Liver (tissue), 8 donors: ENCODE measurements at regions not wholly inside any gene's neighbourhood (a gene's known extent, or its start where the extent isn't known, plus 50 kb on each side); places are given as distances from the start of the nearest gene placed in this dataset.

ENCODE experiments used
- DNase-seq: peaks from one replicate; pipeline ENCODE4 v3.0.0-alpha.2; 2017; ENCODE audit warnings: low spot score
- H3K27ac ChIP-seq, 2 donors: one replicate each; pipeline ENCODE4 v1.7.0; 2013; ENCODE audit warnings: inconsistent platforms in 2 of 2, low read length in 2 of 2, control low read depth in 1 of 2, low read depth in 1 of 2, mild to moderate bottlenecking in 1 of 2
- H3K27me3 ChIP-seq, 4 donors: one replicate each; pipeline versions ENCODE4 v1.6.1 to v1.7.0; 2013; ENCODE audit warnings: low read length in 3 of 4, inconsistent platforms in 1 of 4, mild to moderate bottlenecking in 1 of 4, moderate library complexity in 1 of 4; ENCODE audit not compliant: control insufficient read depth in 4 of 4, insufficient read depth in 4 of 4
- H3K36me3 ChIP-seq, 4 donors: one replicate each; pipeline versions ENCODE4 v1.6.1 to v1.7.0; 2013; ENCODE audit warnings: low read length in 3 of 4, mild to moderate bottlenecking in 3 of 4, low read depth in 1 of 4, moderate library complexity in 1 of 4; ENCODE audit not compliant: control insufficient read depth in 4 of 4, insufficient read depth in 3 of 4
- H3K4me1 ChIP-seq, 4 donors: one replicate each; pipeline versions ENCODE4 v1.6.1 to v1.7.0; 2013; ENCODE audit warnings: low read length in 3 of 4, mild to moderate bottlenecking in 3 of 4, moderate library complexity in 1 of 4; ENCODE audit not compliant: control insufficient read depth in 4 of 4, insufficient read depth in 4 of 4
- H3K4me3 ChIP-seq, 3 donors: one replicate each; pipeline versions ENCODE4 v1.6.1 to v1.7.0; 2013; ENCODE audit warnings: low read length in 3 of 3, control low read depth in 1 of 3, low read depth in 1 of 3, mild to moderate bottlenecking in 1 of 3
- H3K9ac ChIP-seq, 2 donors: one replicate each; pipeline ENCODE4 v1.7.0; 2013; ENCODE audit warnings: low read length in 2 of 2, mild to moderate bottlenecking in 2 of 2, moderate library complexity in 2 of 2, control low read depth in 1 of 2, low read depth in 1 of 2
- H3K9me3 ChIP-seq, 4 donors: one replicate each; pipeline versions ENCODE4 v1.6.1 to v1.7.0; 2013; ENCODE audit warnings: low read length in 3 of 4; ENCODE audit not compliant: control insufficient read depth in 4 of 4
- ATF3 ChIP-seq: IDR thresholded peaks from 2 replicates; pipeline ENCODE4 v1.6.1; 2016; ENCODE audit warnings: antibody characterized with exemption
- CTCF ChIP-seq: fragments of 150-350 bp; IDR thresholded peaks from 2 replicates; pipeline ENCODE4 v1.5.1; 2017; ENCODE audit warnings: improper control_type of control experiment, low read depth, low read length; ENCODE audit not compliant: missing input control
- EGR1 ChIP-seq, 2 donors: IDR thresholded peaks; 2 replicates each; pipeline ENCODE4 v1.6.1; 2016 to 2018; ENCODE audit warnings: antibody characterized with exemption in 2 of 2, low read depth in 2 of 2
- FOXA1 ChIP-seq: IDR thresholded peaks from 2 replicates; pipeline ENCODE4 v1.6.1; 2016; ENCODE audit warnings: antibody characterized with exemption
- FOXA2 ChIP-seq: IDR thresholded peaks from 2 replicates; pipeline ENCODE4 v1.6.1; 2016; ENCODE audit warnings: antibody characterized with exemption
- HNF4A ChIP-seq, 2 donors: conservative IDR thresholded peaks; 2 replicates each; pipeline ENCODE4 v1.6.1; 2016; ENCODE audit warnings: antibody characterized with exemption in 2 of 2, mild to moderate bottlenecking in 2 of 2
- HNF4G ChIP-seq: IDR thresholded peaks from 2 replicates; pipeline ENCODE4 v1.6.1; 2016; ENCODE audit warnings: antibody characterized with exemption
- JUND ChIP-seq, 2 donors: IDR thresholded peaks; 2 replicates each; pipeline ENCODE4 v1.6.1; 2016; ENCODE audit warnings: antibody characterized with exemption in 2 of 2
- MAX ChIP-seq: IDR thresholded peaks from 2 replicates; pipeline ENCODE4 v1.6.1; 2016; ENCODE audit warnings: antibody characterized with exemption
- NR2F2 ChIP-seq: IDR thresholded peaks from 2 replicates; pipeline ENCODE4 v1.6.1; 2016; ENCODE audit warnings: antibody characterized with exemption
- RAD21 ChIP-seq, 2 donors: IDR thresholded peaks; 2 replicates each; pipeline ENCODE4 v1.6.1; 2016; ENCODE audit warnings: antibody characterized with exemption in 2 of 2, mild to moderate bottlenecking in 2 of 2
- REST ChIP-seq: IDR thresholded peaks from 2 replicates; pipeline ENCODE4 v1.6.1; 2016; ENCODE audit warnings: antibody characterized with exemption, mild to moderate bottlenecking
- SP1 ChIP-seq: IDR thresholded peaks from 2 replicates; pipeline ENCODE4 v1.6.1; 2018; ENCODE audit warnings: antibody characterized with exemption, mild to moderate bottlenecking
- TAF1 ChIP-seq: conservative IDR thresholded peaks from 2 replicates; pipeline ENCODE4 v1.6.1; 2016; ENCODE audit warnings: antibody characterized with exemption, mild to moderate bottlenecking
- YY1 ChIP-seq: IDR thresholded peaks from 2 replicates; pipeline ENCODE4 v1.6.1; 2016; ENCODE audit warnings: antibody characterized with exemption, mild to moderate bottlenecking
- WGBS: extraction: QIAGEN DNeasy Blood & Tissue Kit; methylation state at CpG from one replicate; pipeline ENCODE4 v1.1.7; 2013; 5-methylcytosine and 5-hydroxymethylcytosine counted together
- donor health status: healthy.
- donor health status: healthy.
- donor health status: healthy.
- donor health status: healthy.
- donor health status: healthy.

- TF ChIP-seq HNF4A (conservative IDR thresholded peaks at IDR 0.05) (no peak), JUND (IDR thresholded peaks at IDR 0.05) (no peak), CTCF (no peak), FOXA1 (no peak), NR2F2 (no peak)
These were observed 332.3 kb upstream of the SUCLG2 start (continued) for GRCh38 chr3:67986706-67987105.

GRCh38 chr3:67983166-67983565 is 328.8 kb upstream of the SUCLG2 start:
- TF ChIP-seq YY1 (no peak), FOXA1 (no peak), CTCF (no peak), HNF4G (no peak), RAD21 (IDR thresholded peaks at IDR 0.05) (no peak), EGR1 (IDR thresholded peaks at IDR 0.05; ENCODE audit: low read depth in 2 of 2) (no peak), REST (no peak), TAF1 (no peak), HNF4A (conservative IDR thresholded peaks at IDR 0.05) (no peak), NR2F2 (no peak)
- H3K9ac ChIP-seq: no peak overlapping the region
- no peak overlapping the region for H3K4me3 ChIP-seq
- no peak overlapping the region for H3K27ac ChIP-seq
- H3K27me3 ChIP-seq: no peaks in the 10 kb centered on the region
- WGBS: 88% methylated on average over 3 of the region's 3 CpGs
- H3K4me1 ChIP-seq: peaks cover 0 to 7% (median 4%) of the 10 kb centered on the region in 4 donors
- no peaks in the 10 kb centered on the region for H3K36me3 ChIP-seq
- no peak for DNase-seq
- no peaks in the 10 kb centered on the region for H3K9me3 ChIP-seq

GRCh38 chr3:67981077-67981476 is 326.7 kb upstream of the SUCLG2 start:
- H3K9ac ChIP-seq: no peak overlapping the region
- 95% methylated on average over 3 of the region's 3 CpGs for WGBS

More at GRCh38 chr3:67981077-67981476, 326.7 kb upstream of the SUCLG2 start:
- H3K36me3 ChIP-seq: no peaks in the 10 kb centered on the region
- H3K4me3 ChIP-seq: no peak overlapping the region
- no peaks in the 10 kb centered on the region for H3K27me3 ChIP-seq
- no peaks in the 10 kb centered on the region for H3K9me3 ChIP-seq
- peaks cover 0 to 7% (median 4%) of the 10 kb centered on the region in 4 donors for H3K4me1 ChIP-seq
- TF ChIP-seq MAX (no peak), HNF4G (no peak), FOXA2 (no peak), YY1 (no peak), JUND (IDR thresholded peaks at IDR 0.05) (no peak), SP1 (no peak), EGR1 (IDR thresholded peaks at IDR 0.05; ENCODE audit: low read depth in 2 of 2) (no peak), ATF3 (no peak), HNF4A (conservative IDR thresholded peaks at IDR 0.05) (no peak)
- no peak overlapping the region for H3K27ac ChIP-seq
- DNase-seq: no peak
